ENCODE measurements at regions not wholly inside any gene's neighbourhood (a gene's known extent, or its start where the extent isn't known, plus 50 kb on each side); places are given as distances from the start of the nearest gene placed in this dataset.

- TF ChIP-seq POLR2A (IDR thresholded peaks at IDR 0.05; ENCODE audit: low read length), result no peak
- no peak for TF ChIP-seq GATA1 (IDR thresholded peaks at IDR 0.05; ENCODE audit: low read depth, low read length)
These were observed 351.0 kb downstream of the GALR1 start for GRCh38 chr18:77600674-77601073.

Measured in erythroblast (primary cell).